ENCODE measurements at regions not wholly inside any gene's neighbourhood (a gene's known extent, or its start where the extent isn't known, plus 50 kb on each side); places are given as distances from the start of the nearest gene placed in this dataset.

- Histone ChIP-seq H3K27ac (no peak overlapping the region), H3K36me3 (no peaks in the 10 kb centered on the region), H3K4me3 (no peak overlapping the region), H3K27me3 (no peaks in the 10 kb centered on the region), H3K9me3 (ENCODE audit: low read depth) (no peaks in the 10 kb centered on the region), H3K9ac (no peak overlapping the region), H3K4me1 (no peaks in the 10 kb centered on the region), H3K79me2 (ENCODE audit: low read depth) (no peaks in the 10 kb centered on the region), H2AFZ (replicated peaks) (no peak overlapping the region), H4K20me1 (ENCODE audit: low read depth) (no peaks in the 10 kb centered on the region), H3K4me2 (no peak overlapping the region), H3F3A (ENCODE audit: low read depth) (no peaks in the 10 kb centered on the region)
- Mint-ChIP-seq H3K9me3 (no peaks in the 10 kb centered on the region), H3K36me3 (no peaks in the 10 kb centered on the region), H3K4me3 (no peak overlapping the region), H3K27ac (no peak overlapping the region), H3K4me1 (peaks cover 5% of the 10 kb centered on the region), H3K27me3 (ENCODE audit: insufficient read depth, low read depth) (peaks cover 2% of the 10 kb centered on the region)
- DNase-seq (ENCODE audit: low spot score), result no peak
- TF ChIP-seq EZH2 (IDR thresholded peaks at IDR 0.05), result no peak
- TF ChIP-seq, protein P1, sequence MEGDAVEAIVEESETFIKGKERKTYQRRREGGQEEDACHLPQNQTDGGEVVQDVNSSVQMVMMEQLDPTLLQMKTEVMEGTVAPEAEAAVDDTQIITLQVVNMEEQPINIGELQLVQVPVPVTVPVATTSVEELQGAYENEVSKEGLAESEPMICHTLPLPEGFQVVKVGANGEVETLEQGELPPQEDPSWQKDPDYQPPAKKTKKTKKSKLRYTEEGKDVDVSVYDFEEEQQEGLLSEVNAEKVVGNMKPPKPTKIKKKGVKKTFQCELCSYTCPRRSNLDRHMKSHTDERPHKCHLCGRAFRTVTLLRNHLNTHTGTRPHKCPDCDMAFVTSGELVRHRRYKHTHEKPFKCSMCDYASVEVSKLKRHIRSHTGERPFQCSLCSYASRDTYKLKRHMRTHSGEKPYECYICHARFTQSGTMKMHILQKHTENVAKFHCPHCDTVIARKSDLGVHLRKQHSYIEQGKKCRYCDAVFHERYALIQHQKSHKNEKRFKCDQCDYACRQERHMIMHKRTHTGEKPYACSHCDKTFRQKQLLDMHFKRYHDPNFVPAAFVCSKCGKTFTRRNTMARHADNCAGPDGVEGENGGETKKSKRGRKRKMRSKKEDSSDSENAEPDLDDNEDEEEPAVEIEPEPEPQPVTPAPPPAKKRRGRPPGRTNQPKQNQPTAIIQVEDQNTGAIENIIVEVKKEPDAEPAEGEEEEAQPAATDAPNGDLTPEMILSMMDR (IDR thresholded peaks at IDR 0.05), result no peak
Observed at GRCh38 chr17:31792007-31792585, 66.9 kb downstream of the COPRS start.

- Mint-ChIP-seq H3K9me3 (no peaks in the 10 kb centered on the region), H3K27ac (no peak overlapping the region), H3K4me1 (no peaks in the 10 kb centered on the region), H3K27me3 (ENCODE audit: insufficient read depth, low read depth) (no peaks in the 10 kb centered on the region), H3K4me3 (no peak overlapping the region), H3K36me3 (no peaks in the 10 kb centered on the region)
- Histone ChIP-seq H3K36me3 (no peaks in the 10 kb centered on the region), H3F3A (ENCODE audit: low read depth) (no peaks in the 10 kb centered on the region), H2AFZ (replicated peaks) (no peak overlapping the region), H4K20me1 (ENCODE audit: low read depth) (no peaks in the 10 kb centered on the region), H3K27me3 (no peaks in the 10 kb centered on the region), H3K4me3 (no peak overlapping the region), H3K79me2 (ENCODE audit: low read depth) (no peaks in the 10 kb centered on the region), H3K4me2 (no peak overlapping the region), H3K4me1 (no peaks in the 10 kb centered on the region), H3K9me3 (ENCODE audit: low read depth) (no peaks in the 10 kb centered on the region), H3K9ac (no peak overlapping the region), H3K27ac (no peak overlapping the region)
- TF ChIP-seq EZH2phosphoT487 (IDR thresholded peaks at IDR 0.05), result no peak
- TF ChIP-seq, protein P1 (IDR thresholded peaks at IDR 0.05), result no peak
- no peak for TF ChIP-seq EZH2 (IDR thresholded peaks at IDR 0.05)
- no peak for DNase-seq (ENCODE audit: low spot score)
Observed at GRCh38 chr17:31789707-31790505, 69.1 kb downstream of the COPRS start.

DNA sequence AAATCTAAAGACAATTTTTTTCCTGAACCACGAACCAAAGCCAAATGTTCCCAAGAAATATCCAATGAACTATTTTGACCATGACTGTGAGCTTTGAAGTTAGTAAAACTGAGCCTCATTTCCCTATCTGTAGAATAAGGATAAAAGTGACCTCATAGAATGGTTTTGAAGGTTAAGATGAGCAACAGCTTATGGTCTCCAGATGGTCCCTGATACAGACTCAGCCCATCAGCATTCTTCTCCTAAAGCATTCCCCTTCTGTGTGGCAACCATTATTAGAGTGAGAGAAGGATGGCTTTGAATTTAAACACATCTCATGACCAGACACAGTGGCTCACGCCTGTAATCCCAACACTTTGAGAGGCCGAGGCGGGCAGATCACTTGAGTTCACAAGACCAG is 70.1 kb downstream of the COPRS start:
- Mint-ChIP-seq H3K9me3 (peaks cover 2% of the 10 kb centered on the region), H3K4me3 (no peak overlapping the region), H3K27me3 (ENCODE audit: insufficient read depth, low read depth) (no peaks in the 10 kb centered on the region), H3K36me3 (no peaks in the 10 kb centered on the region), H3K4me1 (no peaks in the 10 kb centered on the region), H3K27ac (no peak overlapping the region)
- no peak overlapping the region for H3K4me3 ChIP-seq
- DNase-seq (ENCODE audit: low spot score), result no peak
- H2AFZ ChIP-seq (replicated peaks), result no peak overlapping the region
- H4K20me1 ChIP-seq (ENCODE audit: low read depth), result no peaks in the 10 kb centered on the region
- H3F3A ChIP-seq (ENCODE audit: low read depth), result no peaks in the 10 kb centered on the region
- H3K4me1 ChIP-seq, result no peaks in the 10 kb centered on the region
- no peak overlapping the region for H3K9ac ChIP-seq
- no peaks in the 10 kb centered on the region for H3K36me3 ChIP-seq
- no peak for TF ChIP-seq EZH2 (IDR thresholded peaks at IDR 0.05)
- no peak for TF ChIP-seq EZH2phosphoT487 (IDR thresholded peaks at IDR 0.05)
- TF ChIP-seq, protein P1 (IDR thresholded peaks at IDR 0.05), result no peak
- H3K79me2 ChIP-seq (ENCODE audit: low read depth), result no peaks in the 10 kb centered on the region
- no peaks in the 10 kb centered on the region for H3K9me3 ChIP-seq (ENCODE audit: low read depth)
- H3K4me2 ChIP-seq, result no peak overlapping the region
- no peak overlapping the region for H3K27ac ChIP-seq
- H3K27me3 ChIP-seq, result no peaks in the 10 kb centered on the region
